NT2/D1 (cell line): ENCODE measurements at regions not wholly inside any gene's neighbourhood (a gene's known extent, or its start where the extent isn't known, plus 50 kb on each side); places are given as distances from the start of the nearest gene placed in this dataset.

Experiments
- DNase-seq: peaks from one replicate; pipeline ENCODE4 v3.0.0-alpha.2; 2011; ENCODE audit warnings: low read depth, low spot score
- H3K27me3 ChIP-seq: 2 replicates; pipeline ENCODE4 v1.6.0; 2011; ENCODE audit warnings: mild to moderate bottlenecking; ENCODE audit not compliant: insufficient read length, insufficient read depth
- H3K36me3 ChIP-seq: 2 replicates; pipeline ENCODE4 v1.6.1; 2011; ENCODE audit warnings: mild to moderate bottlenecking, low read length, mixed read lengths; ENCODE audit not compliant: insufficient read depth, insufficient read length
- H3K4me1 ChIP-seq: 2 replicates; pipeline ENCODE4 v1.5.1; 2011; ENCODE audit not compliant: insufficient read depth, insufficient read length
- H3K4me3 ChIP-seq: 2 replicates; pipeline ENCODE4 v1.5.1; 2011; ENCODE audit warnings: low read depth; ENCODE audit not compliant: insufficient read length
- H3K9ac ChIP-seq: 2 replicates; pipeline ENCODE4 v1.6.0; 2011; ENCODE audit warnings: low read depth; ENCODE audit not compliant: insufficient read length
- H3K9me3 ChIP-seq: 2 replicates; pipeline ENCODE4 v1.5.1; 2011; ENCODE audit warnings: mild to moderate bottlenecking, low read length; ENCODE audit not compliant: insufficient read depth
- SUZ12 ChIP-seq: IDR thresholded peaks from 2 replicates; pipeline ENCODE4 v1.6.1; 2011; ENCODE audit not compliant: insufficient read length, insufficient read depth; ENCODE audit errors: extremely low read depth
- YY1 ChIP-seq: IDR thresholded peaks from 2 replicates; pipeline ENCODE4 v1.6.1; 2011; ENCODE audit not compliant: insufficient read length, insufficient read depth
- ZNF274 ChIP-seq: IDR thresholded peaks from 2 replicates; pipeline ENCODE4 v1.6.1; 2011; ENCODE audit warnings: mild to moderate bottlenecking, low read depth, low read length

GRCh38 chr10:129231821-129232220 is 235.2 kb upstream of the MGMT start:
- DNase-seq = no peak
- Histone ChIP-seq H3K9ac (no peak overlapping the region), H3K36me3 (no peaks in the 10 kb centered on the region), H3K4me1 (no peaks in the 10 kb centered on the region), H3K9me3 (no peaks in the 10 kb centered on the region), H3K4me3 (no peak overlapping the region), H3K27me3 (no peaks in the 10 kb centered on the region)
- no peak for TF ChIP-seq ZNF274
- TF ChIP-seq YY1 = no peak
- no peak for TF ChIP-seq SUZ12

- TF ChIP-seq SUZ12 = no peak
- no peak for TF ChIP-seq ZNF274
- no peak for TF ChIP-seq YY1
- Histone ChIP-seq H3K27me3 (no peaks in the 10 kb centered on the region), H3K4me3 (no peak overlapping the region), H3K9ac (no peak overlapping the region), H3K9me3 (no peaks in the 10 kb centered on the region), H3K4me1 (no peaks in the 10 kb centered on the region), H3K36me3 (no peaks in the 10 kb centered on the region)
- no peak for DNase-seq
Measured at GRCh38 chr10:129233351-129234148, 233.5 kb upstream of the MGMT start.

- no peaks in the 10 kb centered on the region for H3K4me1 ChIP-seq
- no peaks in the 10 kb centered on the region for H3K9me3 ChIP-seq
- no peak overlapping the region for H3K4me3 ChIP-seq
- no peak for DNase-seq
- H3K27me3 ChIP-seq = no peaks in the 10 kb centered on the region
- H3K9ac ChIP-seq = no peak overlapping the region
- H3K36me3 ChIP-seq = no peaks in the 10 kb centered on the region
- TF ChIP-seq ZNF274 = no peak
- no peak for TF ChIP-seq SUZ12
- TF ChIP-seq YY1 = no peak
Measured at GRCh38 chr10:129236274-129236691, 230.8 kb upstream of the MGMT start.

GRCh38 chr10:129241461-129241860 is 225.6 kb upstream of the MGMT start:
- no peaks in the 10 kb centered on the region for H3K27me3 ChIP-seq
- no peak for DNase-seq
- H3K4me1 ChIP-seq = no peaks in the 10 kb centered on the region
- no peaks in the 10 kb centered on the region for H3K36me3 ChIP-seq
- no peaks in the 10 kb centered on the region for H3K9me3 ChIP-seq
- H3K4me3 ChIP-seq = no peak overlapping the region
- TF ChIP-seq YY1 = no peak
- no peak for TF ChIP-seq ZNF274
- no peak for TF ChIP-seq SUZ12
- H3K9ac ChIP-seq = no peak overlapping the region

- TF ChIP-seq YY1 (no peak), ZNF274 (no peak), SUZ12 (no peak)
- Histone ChIP-seq H3K27me3 (no peaks in the 10 kb centered on the region), H3K9me3 (no peaks in the 10 kb centered on the region), H3K4me1 (no peaks in the 10 kb centered on the region), H3K9ac (no peak overlapping the region), H3K4me3 (no peak overlapping the region), H3K36me3 (no peaks in the 10 kb centered on the region)
- no peak for DNase-seq
Measured at GRCh38 chr10:129244298-129244697, 222.7 kb upstream of the MGMT start.

GRCh38 chr10:129244757-129245156 is 222.3 kb upstream of the MGMT start:
- TF ChIP-seq YY1 (no peak), ZNF274 (no peak), SUZ12 (no peak)
- no peaks in the 10 kb centered on the region for H3K36me3 ChIP-seq
- no peaks in the 10 kb centered on the region for H3K9me3 ChIP-seq
- no peak overlapping the region for H3K9ac ChIP-seq
- H3K4me1 ChIP-seq = no peaks in the 10 kb centered on the region
- H3K27me3 ChIP-seq = no peaks in the 10 kb centered on the region
- no peak overlapping the region for H3K4me3 ChIP-seq
- DNase-seq = no peak

GRCh38 chr10:129253161-129253864 is 213.7 kb upstream of the MGMT start:
- Histone ChIP-seq H3K36me3 (no peaks in the 10 kb centered on the region), H3K9me3 (peaks cover 13% of the 10 kb centered on the region; the same call in 1 of the 2 replicates), H3K9ac (no peak overlapping the region), H3K4me1 (no peaks in the 10 kb centered on the region), H3K27me3 (no peaks in the 10 kb centered on the region), H3K4me3 (no peak overlapping the region)
- TF ChIP-seq YY1 (no peak), SUZ12 (no peak)
- no peak for DNase-seq
